SU-DHL-6 (cell line): ENCODE measurements at regions not wholly inside any gene's neighbourhood (a gene's known extent, or its start where the extent isn't known, plus 50 kb on each side); places are given as distances from the start of the nearest gene placed in this dataset.

Source experiments
- H2AFZ ChIP-seq: fragments of 200-600 bp; sonication (generic); 2 replicates; pipeline ENCODE4 v1.6.1; 2014; ENCODE audit warnings: low read depth, mild to moderate bottlenecking, moderate library complexity, mixed read lengths, antibody characterized with exemption, low read length; ENCODE audit not compliant: severe bottlenecking
- H3F3A ChIP-seq: fragments of 200-600 bp; shearing (Covaris generic); 2 replicates; pipeline ENCODE4 v1.6.0; 2016; ENCODE audit warnings: antibody characterized with exemption, mild to moderate bottlenecking; ENCODE audit not compliant: insufficient read depth
- H3K27ac ChIP-seq: fragments of 200-600 bp; sonication (generic); 2 replicates; pipeline ENCODE4 v1.5.1; 2016; ENCODE audit warnings: low read depth, mild to moderate bottlenecking, low read length, moderate library complexity, mixed read lengths
- H3K27me3 ChIP-seq: fragments of 200-600 bp; sonication (generic), shearing (Covaris generic); 2 replicates; pipeline ENCODE4 v1.6.0; 2014; ENCODE audit warnings: mild to moderate bottlenecking, low read length
- H3K36me3 ChIP-seq: fragments of 200-600 bp; sonication (generic); 2 replicates; pipeline ENCODE4 v1.6.1; 2014; ENCODE audit warnings: mild to moderate bottlenecking, low read length, mixed read lengths
- H3K4me2 ChIP-seq: fragments of 300-600, 200-600 bp; shearing (Covaris generic), sonication (generic); 2 replicates; pipeline ENCODE4 v1.6.0; 2014; ENCODE audit warnings: low read length, low read depth, mild to moderate bottlenecking; ENCODE audit not compliant: poor library complexity, severe bottlenecking
- H3K4me3 ChIP-seq: fragments of 200-600 bp; sonication (generic); 2 replicates; pipeline ENCODE4 v1.5.1; 2014; ENCODE audit warnings: antibody characterized with exemption, low read length, mild to moderate bottlenecking, mixed read lengths; ENCODE audit not compliant: insufficient read depth, poor library complexity, severe bottlenecking
- H3K79me2 ChIP-seq: fragments of 200-600 bp; sonication (generic); 2 replicates; pipeline ENCODE4 v1.6.1; 2014; ENCODE audit warnings: mild to moderate bottlenecking, low read length, moderate library complexity; ENCODE audit not compliant: insufficient read depth
- H3K9ac ChIP-seq: fragments of 200-600 bp; sonication (generic); 2 replicates; pipeline ENCODE4 v1.7.0; 2014; ENCODE audit warnings: mild to moderate bottlenecking, low read length
- H3K9me2 ChIP-seq: fragments of 200-600 bp; sonication (generic); replicated peaks from 2 replicates; pipeline ENCODE4 v1.6.1; 2014; ENCODE audit warnings: low read length; ENCODE audit not compliant: insufficient read depth
- H3K9me3 ChIP-seq: fragments of 200-600 bp; sonication (generic); 2 replicates; pipeline ENCODE4 v1.6.1; 2014; ENCODE audit warnings: low read length, mixed read lengths; ENCODE audit not compliant: insufficient read depth
- H4K20me1 ChIP-seq: fragments of 200-600 bp; sonication (generic); 2 replicates; pipeline ENCODE4 v1.6.1; 2014; ENCODE audit warnings: low read depth, mild to moderate bottlenecking, antibody characterized with exemption, low read length, moderate library complexity, mixed read lengths
- EZH2phosphoT487 ChIP-seq: fragments of 200-600 bp; sonication (generic), shearing (Covaris generic); conservative IDR thresholded peaks from 2 replicates; pipeline ENCODE4 v1.6.1; 2018; ENCODE audit warnings: mild to moderate bottlenecking, antibody characterized with exemption, low read length, moderate library complexity, mixed read lengths
- TF ChIP-seq, protein P1 (sequence below): fragments of 200-600 bp; sonication (generic); IDR thresholded peaks from one replicate; pipeline ENCODE4 v1.5.1; 2017; ENCODE audit warnings: antibody characterized with exemption, mild to moderate bottlenecking, low read length, moderate library complexity; ENCODE audit not compliant: insufficient read depth, poor library complexity, severe bottlenecking

DNA sequence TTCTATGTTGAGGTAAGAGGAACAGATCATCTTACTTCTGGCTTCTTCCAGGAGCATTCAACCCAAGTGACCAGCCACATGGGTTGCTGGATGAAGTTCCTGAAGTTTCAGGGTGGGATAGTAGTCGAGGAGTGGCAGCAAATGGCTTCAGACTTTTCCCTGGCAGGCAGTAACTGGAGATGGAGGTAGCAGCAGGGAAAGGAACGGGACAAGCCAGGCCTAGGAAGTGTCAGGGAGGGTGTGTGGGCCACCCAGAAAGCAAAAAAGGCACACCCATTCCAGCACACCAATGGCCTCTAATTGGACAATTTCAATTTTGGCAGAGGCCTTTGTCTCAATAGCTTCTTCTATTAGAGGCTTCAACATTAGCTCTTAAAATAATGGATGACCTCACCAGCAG is 498.6 kb upstream of the ATP11B start:
- Histone ChIP-seq H3K36me3 (no peaks in the 10 kb centered on the region), H4K20me1 (no peaks in the 10 kb centered on the region), H3K4me3 (no peak overlapping the region), H3K27me3 (no peaks in the 10 kb centered on the region), H3K27ac (no peak overlapping the region), H3K9me2 (no peaks in the 10 kb centered on the region), H3K4me2 (no peak overlapping the region), H3K79me2 (no peaks in the 10 kb centered on the region), H3K9ac (no peak overlapping the region), H3F3A (no peaks in the 10 kb centered on the region), H3K9me3 (no peaks in the 10 kb centered on the region), H2AFZ (no peak overlapping the region)
- TF ChIP-seq, protein P1, sequence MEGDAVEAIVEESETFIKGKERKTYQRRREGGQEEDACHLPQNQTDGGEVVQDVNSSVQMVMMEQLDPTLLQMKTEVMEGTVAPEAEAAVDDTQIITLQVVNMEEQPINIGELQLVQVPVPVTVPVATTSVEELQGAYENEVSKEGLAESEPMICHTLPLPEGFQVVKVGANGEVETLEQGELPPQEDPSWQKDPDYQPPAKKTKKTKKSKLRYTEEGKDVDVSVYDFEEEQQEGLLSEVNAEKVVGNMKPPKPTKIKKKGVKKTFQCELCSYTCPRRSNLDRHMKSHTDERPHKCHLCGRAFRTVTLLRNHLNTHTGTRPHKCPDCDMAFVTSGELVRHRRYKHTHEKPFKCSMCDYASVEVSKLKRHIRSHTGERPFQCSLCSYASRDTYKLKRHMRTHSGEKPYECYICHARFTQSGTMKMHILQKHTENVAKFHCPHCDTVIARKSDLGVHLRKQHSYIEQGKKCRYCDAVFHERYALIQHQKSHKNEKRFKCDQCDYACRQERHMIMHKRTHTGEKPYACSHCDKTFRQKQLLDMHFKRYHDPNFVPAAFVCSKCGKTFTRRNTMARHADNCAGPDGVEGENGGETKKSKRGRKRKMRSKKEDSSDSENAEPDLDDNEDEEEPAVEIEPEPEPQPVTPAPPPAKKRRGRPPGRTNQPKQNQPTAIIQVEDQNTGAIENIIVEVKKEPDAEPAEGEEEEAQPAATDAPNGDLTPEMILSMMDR: no peak
- no peak for TF ChIP-seq EZH2phosphoT487

DNA sequence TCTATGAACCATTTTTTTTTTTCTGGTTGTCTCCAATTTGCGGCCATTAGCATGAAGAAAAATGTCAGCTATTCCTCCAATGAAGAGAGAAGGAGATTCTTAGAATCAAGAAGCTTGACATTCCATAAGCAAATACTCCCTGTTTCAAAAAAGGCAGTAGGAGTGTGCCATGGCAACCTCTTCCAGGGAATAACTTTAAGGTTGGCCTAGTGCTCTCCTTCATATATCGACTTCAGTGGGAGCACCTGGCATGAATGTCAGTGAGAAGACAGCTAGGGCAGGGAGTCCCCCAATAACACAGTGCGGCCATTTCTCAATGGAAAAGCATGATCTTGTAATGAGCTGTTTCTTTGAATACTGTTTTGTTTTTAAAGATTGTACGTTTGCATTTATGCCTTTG is 493.0 kb upstream of the ATP11B start:
- H3K9me3 ChIP-seq: no peaks in the 10 kb centered on the region

DNA sequence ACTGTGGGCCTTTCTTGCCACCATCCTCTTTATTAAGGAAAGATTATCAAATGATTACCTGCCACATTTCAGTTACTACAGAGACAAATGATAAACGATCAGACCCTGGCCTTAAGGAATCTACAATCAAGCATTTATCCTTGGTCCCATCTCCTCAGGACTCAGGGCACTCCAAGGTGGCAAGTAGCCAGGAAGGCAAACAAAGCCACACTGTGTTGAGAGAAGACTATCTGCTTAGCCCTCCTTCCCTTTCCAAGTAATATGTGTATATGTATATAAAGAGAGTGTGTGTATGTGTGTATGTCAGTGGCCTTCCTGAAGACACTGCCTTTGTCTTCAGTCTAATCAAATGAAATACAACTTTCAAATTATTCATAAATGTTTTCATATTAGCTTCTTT is 490.1 kb upstream of the ATP11B start:
- no peaks in the 10 kb centered on the region for H4K20me1 ChIP-seq
- H3K9ac ChIP-seq: no peak overlapping the region
- TF ChIP-seq, protein P1: no peak
- H3F3A ChIP-seq: no peaks in the 10 kb centered on the region
- H3K27me3 ChIP-seq: no peaks in the 10 kb centered on the region
- no peak overlapping the region for H3K27ac ChIP-seq
- no peaks in the 10 kb centered on the region for H3K9me3 ChIP-seq
- no peaks in the 10 kb centered on the region; the same call in 1 of the 2 replicates for H3K9me2 ChIP-seq
- no peaks in the 10 kb centered on the region for H3K79me2 ChIP-seq
- no peak overlapping the region for H2AFZ ChIP-seq
- no peak overlapping the region for H3K4me2 ChIP-seq
- no peak overlapping the region for H3K4me3 ChIP-seq
- H3K36me3 ChIP-seq: no peaks in the 10 kb centered on the region

More for the DNA sequence above, 493.0 kb upstream of the ATP11B start:
- Histone ChIP-seq H3K27ac (no peak overlapping the region), H3F3A (no peaks in the 10 kb centered on the region), H3K4me3 (no peak overlapping the region), H3K4me2 (no peak overlapping the region), H3K36me3 (no peaks in the 10 kb centered on the region), H3K9ac (no peak overlapping the region), H3K27me3 (no peaks in the 10 kb centered on the region), H3K9me2 (no peaks in the 10 kb centered on the region), H3K79me2 (no peaks in the 10 kb centered on the region), H2AFZ (no peak overlapping the region), H4K20me1 (no peaks in the 10 kb centered on the region)
- TF ChIP-seq EZH2phosphoT487: no peak
- TF ChIP-seq, protein P1: no peak
